Activated CD8-positive, alpha-beta T cell treated with anti-CD3 and anti-CD28 coated beads for 36 hours (primary cell): ENCODE measurements at regions not wholly inside any gene's neighbourhood (a gene's known extent, or its start where the extent isn't known, plus 50 kb on each side); places are given as distances from the start of the nearest gene placed in this dataset.
"Not testable (repeated sequence)": the region's sequence is repeated elsewhere in the genome, so short reads cannot be mapped to it uniquely, and the experiment has no call there.

Source experiments
- ATAC-seq: fragments of 200-7000 bp; cut with Tn5 transposase; one replicate; pipeline ENCODE4 v1.10.0; 2021; ENCODE audit warnings: mild to moderate bottlenecking, moderate library complexity
- CTCF ChIA-PET: fragments of 350-600 bp; sonication (Branson Sonifier 250); formaldehyde crosslinking; loops from one replicate; lab custom pipeline; 2021; ENCODE audit warnings: antibody characterized with exemption; lab: Charles Lee
- POLR2A ChIA-PET: fragments of 350-600 bp; sonication (Branson Sonifier 250); formaldehyde crosslinking; loops from one replicate; lab custom pipeline; 2021; ENCODE audit warnings: antibody characterized with exemption; lab: Charles Lee
- DNase-seq: peaks from one replicate; pipeline ENCODE4 v3.0.0-alpha.2; 2020
- H3K27ac Mint-ChIP-seq: one replicate; pipeline ENCODE4 v1.8.0; 2021; ENCODE audit warnings: mild to moderate bottlenecking, mixed read lengths
- H3K27me3 Mint-ChIP-seq: one replicate; pipeline ENCODE4 v1.8.0; 2021; ENCODE audit warnings: mixed read lengths
- H3K36me3 Mint-ChIP-seq: one replicate; pipeline ENCODE4 v1.8.0; 2021; ENCODE audit warnings: low read depth, mixed read lengths
- H3K4me1 Mint-ChIP-seq: one replicate; pipeline ENCODE4 v1.8.0; 2021; ENCODE audit warnings: low read depth, mixed read lengths
- H3K4me3 Mint-ChIP-seq: one replicate; pipeline ENCODE4 v1.8.0; 2021; ENCODE audit warnings: mild to moderate bottlenecking, moderate library complexity, mixed read lengths
- H3K9me3 Mint-ChIP-seq: one replicate; pipeline ENCODE4 v1.8.0; 2021; ENCODE audit warnings: mixed read lengths
- CTCF ChIP-seq: fragments of 200-600 bp; IDR thresholded peaks from one replicate; pipeline ENCODE4 v1.8.0; 2022; ENCODE audit warnings: antibody characterized with exemption, mild to moderate bottlenecking
- intact Hi-C: fragments of 100-400 bp; cut with micrococcal nuclease; formaldehyde crosslinking; loops from one replicate; pipeline ENCODE4 v1.10.0; 2022

- intact Hi-C loops: no loop called here
- Mint-ChIP-seq H3K27me3 (no peaks in the 10 kb centered on the region), H3K36me3 (no peaks in the 10 kb centered on the region), H3K4me3 (no peak overlapping the region), H3K4me1 (no peaks in the 10 kb centered on the region), H3K27ac (no peak overlapping the region), H3K9me3 (peaks cover 5% of the 10 kb centered on the region)
- DNase-seq (no peak), ATAC-seq (no peak)
- ChIA-PET CTCF (no interaction called here), POLR2A (no interaction called here)
- TF ChIP-seq CTCF: no peak
These were observed 189.6 kb downstream of the DSC3 start for GRCh38 chr18:30852980-30853379.

DNA sequence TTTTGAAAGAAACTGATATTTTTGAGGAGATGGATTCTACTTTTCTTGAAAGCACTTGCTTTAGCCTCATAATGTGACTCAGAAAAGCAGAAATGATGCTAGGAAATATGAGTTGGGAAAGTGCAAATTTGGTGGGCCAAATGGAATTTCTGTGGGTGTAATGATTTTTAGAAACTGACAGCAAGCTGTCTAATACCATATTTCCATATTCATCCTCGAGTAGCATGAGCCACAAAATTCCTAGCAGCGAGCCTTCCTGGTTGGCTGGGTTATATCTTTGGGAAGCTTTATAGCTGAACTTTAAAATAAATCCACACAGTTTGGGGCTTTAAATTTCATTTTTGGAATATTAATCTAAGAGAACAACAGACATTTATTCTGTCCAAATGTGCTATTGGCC is 190.0 kb downstream of the DSC3 start:
- Mint-ChIP-seq H3K27me3 (no peaks in the 10 kb centered on the region), H3K4me3 (no peak overlapping the region), H3K36me3 (no peaks in the 10 kb centered on the region), H3K27ac (no peak overlapping the region), H3K9me3 (peaks cover 5% of the 10 kb centered on the region), H3K4me1 (no peaks in the 10 kb centered on the region)
- intact Hi-C loops: no loop called here
- no peak for TF ChIP-seq CTCF
- DNase-seq (no peak), ATAC-seq (no peak)
- ChIA-PET POLR2A (no interaction called here), CTCF (no interaction called here)

DNA sequence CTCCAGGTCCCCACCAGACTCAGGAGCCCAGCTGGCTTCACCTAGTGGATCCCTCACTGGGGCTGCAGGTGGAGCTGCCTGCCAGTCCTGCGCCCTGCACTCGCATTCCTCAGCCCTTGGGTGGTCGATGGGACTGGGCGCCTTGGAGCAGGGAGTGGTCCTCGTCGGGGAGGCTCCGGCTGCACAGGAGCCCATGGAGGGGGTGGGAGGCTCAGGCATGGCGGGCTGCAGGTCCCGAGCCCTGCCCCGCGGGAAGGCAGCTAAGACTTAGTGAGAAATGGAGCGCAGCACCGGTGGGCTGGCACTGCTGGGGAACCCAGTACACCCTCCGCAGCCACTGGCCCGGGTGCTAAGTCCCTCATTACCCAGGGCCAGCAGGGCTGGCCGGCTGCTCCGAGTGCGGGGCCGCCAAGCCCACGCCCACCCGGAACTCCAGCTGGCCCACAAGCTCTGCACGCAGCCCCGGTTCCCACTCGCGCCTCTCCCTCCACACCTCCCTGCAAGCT is 203.4 kb downstream of the DSC3 start:
- H3K4me3 Mint-ChIP-seq, CTCF ChIA-PET, H3K27me3 Mint-ChIP-seq, ATAC-seq, POLR2A ChIA-PET, H3K4me1 Mint-ChIP-seq, intact Hi-C loops, DNase-seq, H3K36me3 Mint-ChIP-seq, H3K27ac Mint-ChIP-seq: not testable (repeated sequence)
- H3K9me3 Mint-ChIP-seq: peaks cover 21% of the 10 kb centered on the region

DNA sequence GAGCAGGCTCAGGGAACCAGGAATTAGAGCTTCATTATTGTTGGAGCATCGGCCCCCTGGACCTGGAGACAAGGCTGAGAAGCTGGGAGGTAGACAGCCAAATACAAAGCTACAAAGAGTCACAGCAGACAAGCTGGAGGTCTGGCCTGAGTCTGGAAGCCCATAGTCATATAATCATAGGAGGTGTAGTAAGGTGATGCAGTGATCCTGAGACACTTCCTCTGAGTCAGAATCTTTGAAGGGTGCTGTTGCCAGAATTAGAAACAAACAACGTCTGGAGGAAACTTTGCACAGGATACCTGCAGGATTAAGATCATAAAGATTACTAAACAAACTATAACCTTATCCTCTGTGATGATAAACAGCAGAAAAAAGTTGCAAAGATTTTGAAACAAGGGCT is 213.8 kb downstream of the DSC3 start:
- ChIA-PET POLR2A (no interaction called here), CTCF (no interaction called here)
- no peak overlapping the region for H3K27ac Mint-ChIP-seq
- H3K27me3 Mint-ChIP-seq: no peaks in the 10 kb centered on the region
- peaks cover 19% of the 10 kb centered on the region for H3K9me3 Mint-ChIP-seq
- ATAC-seq: no peak
- TF ChIP-seq CTCF: no peak
- intact Hi-C loops: no loop called here
- H3K4me1 Mint-ChIP-seq: no peaks in the 10 kb centered on the region
- no peak overlapping the region for H3K4me3 Mint-ChIP-seq
- H3K36me3 Mint-ChIP-seq: no peaks in the 10 kb centered on the region
- no peak for DNase-seq

DNA sequence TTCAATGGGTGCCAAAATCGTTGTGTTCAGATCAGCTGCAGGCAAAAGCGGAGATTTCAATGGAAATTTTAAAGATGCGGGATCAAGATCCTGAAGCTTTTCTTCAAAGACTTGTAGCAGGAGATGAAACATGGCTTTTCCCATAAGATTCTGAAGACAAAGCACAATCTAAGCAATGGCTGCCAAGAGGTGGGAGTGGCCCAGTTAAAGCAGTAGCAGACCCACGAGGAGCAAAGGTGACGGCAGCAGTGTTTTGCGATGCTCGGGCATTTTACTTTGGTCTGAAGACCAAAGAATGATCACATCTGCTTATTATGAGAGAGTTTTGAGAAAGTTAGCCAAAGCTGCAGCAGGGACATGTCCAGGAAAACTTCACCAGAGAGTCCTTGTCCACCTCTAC is 222.9 kb downstream of the DSC3 start:
- ATAC-seq (no peak), DNase-seq (no peak)
- ChIA-PET CTCF (no interaction called here), POLR2A (no interaction called here)
- Mint-ChIP-seq H3K4me1 (no peaks in the 10 kb centered on the region), H3K27me3 (no peaks in the 10 kb centered on the region), H3K9me3 (peaks cover 13% of the 10 kb centered on the region), H3K4me3 (no peak overlapping the region), H3K36me3 (no peaks in the 10 kb centered on the region), H3K27ac (no peak overlapping the region)
- intact Hi-C loops: no loop called here
- TF ChIP-seq CTCF: no peak

DNA sequence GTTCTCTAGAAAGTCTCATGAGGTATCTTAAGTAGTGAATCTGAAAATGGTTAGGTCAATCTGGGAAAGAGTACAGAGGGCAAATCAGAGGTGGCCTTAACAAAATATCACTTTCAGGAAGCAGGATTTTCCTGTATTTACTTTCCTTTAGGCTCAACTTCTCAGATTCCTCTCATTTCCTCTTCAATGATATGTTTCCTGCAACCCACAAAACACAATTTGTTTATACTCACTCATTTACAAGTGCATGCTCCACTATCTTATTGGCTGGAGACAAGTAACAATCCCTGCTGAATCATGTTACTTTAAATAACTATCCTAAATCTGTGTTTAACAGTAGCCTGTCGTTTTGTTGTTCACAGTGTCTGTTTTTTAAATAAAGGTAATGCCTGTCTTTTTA is 228.1 kb downstream of the DSC3 start:
- TF ChIP-seq CTCF: no peak
- ChIA-PET CTCF (no interaction called here), POLR2A (no interaction called here)
- ATAC-seq (no peak), DNase-seq (no peak)
- intact Hi-C loops: no loop called here
- Mint-ChIP-seq H3K27ac (no peak overlapping the region), H3K4me1 (no peaks in the 10 kb centered on the region), H3K4me3 (no peak overlapping the region), H3K36me3 (no peaks in the 10 kb centered on the region), H3K27me3 (no peaks in the 10 kb centered on the region), H3K9me3 (peaks cover 15% of the 10 kb centered on the region)
